ENCODE measurements at regions not wholly inside any gene's neighbourhood (a gene's known extent, or its start where the extent isn't known, plus 50 kb on each side); places are given as distances from the start of the nearest gene placed in this dataset.

- Mint-ChIP-seq H3K9me3 (no peaks in the 10 kb centered on the region), H3K4me3 (no peak overlapping the region), H3K27me3 (ENCODE audit: insufficient read depth) (peaks cover 15% of the 10 kb centered on the region), H3K4me1 (ENCODE audit: low read depth) (no peaks in the 10 kb centered on the region), H3K36me3 (ENCODE audit: low read depth) (no peaks in the 10 kb centered on the region), H3K27ac (no peak overlapping the region)
- TF ChIP-seq CTCF (IDR thresholded peaks at IDR 0.05), result no peak
- DNase-seq, result no peak
Measured at GRCh38 chr14:65804439-65805112, 392.0 kb downstream of the FUT8 start.

DNA sequence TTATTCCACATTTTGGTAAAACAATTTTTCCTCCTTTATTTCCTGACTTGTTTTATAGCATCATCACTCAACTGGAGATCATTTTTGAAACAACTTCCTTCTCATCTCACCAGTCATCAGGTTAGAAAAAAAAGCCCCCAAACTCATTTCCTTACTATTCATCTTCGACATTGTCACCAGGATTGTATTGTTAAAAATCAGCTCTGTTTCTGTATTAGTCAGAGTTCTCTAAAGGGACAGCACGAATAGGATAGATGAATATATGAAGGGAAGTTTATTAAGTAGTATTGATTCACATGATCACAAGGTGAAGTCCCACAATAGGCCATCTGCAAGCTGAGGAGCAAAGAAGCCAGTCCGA, 392.6 kb downstream of the FUT8 start:
- H3K27me3 Mint-ChIP-seq (ENCODE audit: insufficient read depth), result peaks cover 15% of the 10 kb centered on the region
- TF ChIP-seq CTCF (IDR thresholded peaks at IDR 0.05), result no peak
- H3K4me1 Mint-ChIP-seq (ENCODE audit: low read depth), result no peaks in the 10 kb centered on the region
- no peak for DNase-seq
- no peak overlapping the region for H3K27ac Mint-ChIP-seq
- no peaks in the 10 kb centered on the region for H3K9me3 Mint-ChIP-seq
- H3K4me3 Mint-ChIP-seq, result no peak overlapping the region
- H3K36me3 Mint-ChIP-seq (ENCODE audit: low read depth), result no peaks in the 10 kb centered on the region

DNA sequence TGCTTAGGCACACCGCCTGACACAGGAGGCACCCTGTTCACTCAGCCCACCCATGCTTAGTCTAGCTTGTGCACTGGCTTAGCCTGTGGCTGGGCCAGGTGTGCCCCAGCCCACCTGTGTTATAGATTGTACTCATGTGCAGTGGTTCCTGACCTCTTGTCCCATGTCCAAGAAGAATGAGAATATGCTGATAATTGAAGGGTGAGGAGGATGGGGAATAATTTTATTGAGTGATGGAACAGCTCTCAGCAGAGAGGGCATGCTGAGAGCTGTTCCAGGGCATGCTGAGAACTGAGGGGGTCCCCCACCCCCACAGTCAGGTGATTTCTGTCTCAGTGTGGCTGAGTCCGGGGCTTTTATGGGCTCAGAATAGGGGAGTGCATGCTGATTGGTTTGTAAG, 395.9 kb downstream of the FUT8 start:
- no peak overlapping the region for H3K4me3 Mint-ChIP-seq
- no peaks in the 10 kb centered on the region for H3K36me3 Mint-ChIP-seq (ENCODE audit: low read depth)
- H3K27me3 Mint-ChIP-seq (ENCODE audit: insufficient read depth), result peaks cover 7% of the 10 kb centered on the region
- H3K27ac Mint-ChIP-seq, result no peak overlapping the region
- TF ChIP-seq CTCF (IDR thresholded peaks at IDR 0.05), result no peak
- H3K9me3 Mint-ChIP-seq, result no peaks in the 10 kb centered on the region
- no peaks in the 10 kb centered on the region for H3K4me1 Mint-ChIP-seq (ENCODE audit: low read depth)
- no peak for DNase-seq

DNA sequence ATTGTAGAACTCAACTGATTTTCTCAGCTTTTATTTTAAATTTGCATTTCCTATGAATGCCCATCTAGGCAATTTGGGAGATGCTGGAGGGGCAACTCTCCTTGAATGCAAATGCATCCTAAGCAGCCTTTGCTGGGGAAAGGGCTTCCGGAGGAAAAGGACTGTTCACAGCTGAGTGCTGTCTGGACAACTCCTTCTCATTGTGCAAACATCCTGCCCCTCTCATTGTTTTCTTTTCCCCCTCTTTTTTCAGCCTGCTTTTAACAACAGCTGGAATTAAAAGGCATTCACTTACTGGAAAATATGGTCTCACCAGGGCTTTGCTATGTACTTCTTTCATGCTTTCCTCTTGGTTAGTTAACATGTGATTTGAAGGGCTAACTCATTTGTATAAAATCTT, 397.8 kb downstream of the FUT8 start:
- H3K9me3 Mint-ChIP-seq, result no peaks in the 10 kb centered on the region
- TF ChIP-seq CTCF (IDR thresholded peaks at IDR 0.05), result no peak
- no peaks in the 10 kb centered on the region for H3K4me1 Mint-ChIP-seq (ENCODE audit: low read depth)
- H3K27ac Mint-ChIP-seq, result no peak overlapping the region
- no peaks in the 10 kb centered on the region for H3K36me3 Mint-ChIP-seq (ENCODE audit: low read depth)
- no peak overlapping the region for H3K4me3 Mint-ChIP-seq
- no peak for DNase-seq
- no peaks in the 10 kb centered on the region; the same call in 1 of the 2 replicates for H3K27me3 Mint-ChIP-seq (ENCODE audit: insufficient read depth)

- H3K4me3 Mint-ChIP-seq, result no peak overlapping the region
- TF ChIP-seq CTCF (IDR thresholded peaks at IDR 0.05), result no peak
- no peaks in the 10 kb centered on the region for H3K36me3 Mint-ChIP-seq (ENCODE audit: low read depth)
- no peaks in the 10 kb centered on the region for H3K4me1 Mint-ChIP-seq (ENCODE audit: low read depth)
- DNase-seq, result no peak
- H3K27ac Mint-ChIP-seq, result no peak overlapping the region
- H3K27me3 Mint-ChIP-seq (ENCODE audit: insufficient read depth), result no peaks in the 10 kb centered on the region; the same call in 1 of the 2 replicates
- no peaks in the 10 kb centered on the region for H3K9me3 Mint-ChIP-seq
Measured at GRCh38 chr14:65813760-65814384, 401.3 kb downstream of the FUT8 start.
